ENCODE measurements at regions not wholly inside any gene's neighbourhood (a gene's known extent, or its start where the extent isn't known, plus 50 kb on each side); places are given as distances from the start of the nearest gene placed in this dataset.

- no peak for TF ChIP-seq OSR2 (tag by site-specific recombination; IDR thresholded peaks at IDR 0.05)
- no peak for TF ChIP-seq ZBTB20 (tag by site-specific recombination; IDR thresholded peaks at IDR 0.05)
Measured at GRCh38 chr2:239711911-239712570, 311.2 kb upstream of the HDAC4 start (continued).

- TF ChIP-seq ZNF184 (tag by site-specific recombination; IDR thresholded peaks at IDR 0.05) (no peak), ZBTB20 (tag by site-specific recombination; IDR thresholded peaks at IDR 0.05) (no peak), ELK4 (IDR thresholded peaks at IDR 0.05; ENCODE audit: borderline replicate concordance, low read depth, low read length) (no peak), ZNF341 (tag by site-specific recombination; IDR thresholded peaks at IDR 0.05; ENCODE audit: low read depth) (no peak), ZNF529 (tag by site-specific recombination; IDR thresholded peaks at IDR 0.05; ENCODE audit: insufficient replicate concordance) (no peak), ZNF830 (tag by site-specific recombination; IDR thresholded peaks at IDR 0.05; ENCODE audit: low read depth) (no peak), ZFP37 (tag by site-specific recombination; IDR thresholded peaks at IDR 0.05) (no peak), ZNF214 (tag by site-specific recombination; IDR thresholded peaks at IDR 0.05; ENCODE audit: borderline replicate concordance) (no peak), ZNF10 (tag by site-specific recombination; IDR thresholded peaks at IDR 0.05) (no peak), ZNF777 (tag by site-specific recombination; IDR thresholded peaks at IDR 0.05; ENCODE audit: borderline replicate concordance) (no peak)
- Histone ChIP-seq H3K4me1 (ENCODE audit: control insufficient read depth, insufficient read depth, low read length) (no peaks in the 10 kb centered on the region), H3K36me3 (ENCODE audit: control insufficient read depth in 2 of 2, insufficient read depth in 1 of 2, low read length in 2 of 2) (no peaks in the 10 kb centered on the region), H3K9me3 (ENCODE audit: control insufficient read depth, insufficient read depth, low read depth, low read length) (no peaks in the 10 kb centered on the region; the same call in 1 of the 2 replicates), H3K4me3 (ENCODE audit: low read depth, low read length) (no peak overlapping the region), H3K27ac (ENCODE audit: extremely low read depth, low read depth, low read length) (no peak overlapping the region)
- POLR2A ChIA-PET: no interaction called here
- CTCF ChIA-PET: no interaction called here
Measured at GRCh38 chr2:239710953-239711861, 310.4 kb upstream of the HDAC4 start.

GRCh38 chr2:239706367-239706766, 305.5 kb upstream of the HDAC4 start:
- ChIA-PET POLR2A (no interaction called here), CTCF (interaction anchor here (0.9 kb wide), 1 partner anchor 17 kb away, joined by 4 read pairs; no protein-coding TSS in a partner anchor)
- no peaks in the 10 kb centered on the region for H3K4me1 ChIP-seq (ENCODE audit: control insufficient read depth, insufficient read depth, low read length)
- H3K9me3 ChIP-seq (ENCODE audit: control insufficient read depth, insufficient read depth, low read depth, low read length): no peaks in the 10 kb centered on the region
- no peak overlapping the region for H3K4me3 ChIP-seq (ENCODE audit: low read depth, low read length)
- no peaks in the 10 kb centered on the region for H3K36me3 ChIP-seq (ENCODE audit: control insufficient read depth in 2 of 2, insufficient read depth in 1 of 2, low read length in 2 of 2)
- TF ChIP-seq ZNF114 (tag by site-specific recombination; IDR thresholded peaks at IDR 0.05): no peak
- no peak for TF ChIP-seq ZNF610 (tag by site-specific recombination; IDR thresholded peaks at IDR 0.05; ENCODE audit: borderline replicate concordance)
- no peak for TF ChIP-seq PRDM4 (tag by site-specific recombination; IDR thresholded peaks at IDR 0.05)
- TF ChIP-seq ZXDB (tag by site-specific recombination; IDR thresholded peaks at IDR 0.05): no peak
- TF ChIP-seq TSHZ1 (tag by site-specific recombination; IDR thresholded peaks at IDR 0.05; ENCODE audit: borderline replicate concordance): no peak
- H3K27ac ChIP-seq (ENCODE audit: extremely low read depth, low read depth, low read length): no peak overlapping the region

Data from HEK293 (cell line).